H1 (cell line): ENCODE measurements at regions not wholly inside any gene's neighbourhood (a gene's known extent, or its start where the extent isn't known, plus 50 kb on each side); places are given as distances from the start of the nearest gene placed in this dataset.

Experiments used
- CTCF ChIA-PET: fragments of 300-600 bp; sonication (Branson Sonifier 250); formaldehyde crosslinking; loops from one replicate; lab custom pipeline; 2021; ENCODE audit not compliant: partially characterized antibody; lab: Charles Lee
- POLR2A ChIA-PET: fragments of 300-600 bp; sonication (Branson Sonifier 250); formaldehyde crosslinking; loops from one replicate; lab custom pipeline; 2021; ENCODE audit warnings: inconsistent platforms; ENCODE audit not compliant: partially characterized antibody; lab: Charles Lee
- DNase-seq, 2 experiments: peaks; one replicate each; pipeline versions ENCODE4 v3.0.0 to v3.0.0-alpha.2; 2010 to 2022; ENCODE audit warnings: low spot score in 2 of 2, low read depth in 1 of 2, mixed read lengths in 1 of 2
- FAIRE-seq: peaks from 2 replicates; lab custom pipeline; 2011; peaks lifted over from hg19 to GRCh38; lab: Jason Lieb, UNC
- H2AFZ ChIP-seq: 2 replicates; pipeline ENCODE4 v1.8.1; 2012; ENCODE audit warnings: low read length, inconsistent platforms
- H2AK5ac ChIP-seq: 2 replicates; pipeline ENCODE4 v1.6.1; 2013; ENCODE audit warnings: low read depth, low read length
- H2BK120ac ChIP-seq: replicated peaks from 2 replicates; pipeline ENCODE3; 2013; ENCODE audit warnings: low read depth, low read length, inconsistent platforms
- H2BK12ac ChIP-seq: 2 replicates; pipeline ENCODE4 v1.6.1; 2013; ENCODE audit warnings: low read depth, low read length
- H2BK15ac ChIP-seq: 2 replicates; pipeline ENCODE4 v1.6.1; 2013; ENCODE audit warnings: low read length
- H2BK20ac ChIP-seq: 2 replicates; pipeline ENCODE4 v1.6.1; 2013; ENCODE audit warnings: low read length
- H2BK5ac ChIP-seq: 2 replicates; pipeline ENCODE4 v1.6.1; 2013; ENCODE audit warnings: low read depth, low read length
- H3K14ac ChIP-seq: 2 replicates; pipeline ENCODE4 v1.6.1; 2013; ENCODE audit warnings: inconsistent platforms; ENCODE audit not compliant: insufficient read length
- H3K18ac ChIP-seq: 2 replicates; pipeline ENCODE4 v1.6.1; 2013; ENCODE audit warnings: low read length; ENCODE audit errors: extremely low read depth
- H3K23ac ChIP-seq: 2 replicates; pipeline ENCODE4 v1.6.1; 2013; ENCODE audit warnings: inconsistent platforms; ENCODE audit not compliant: insufficient read length
- H3K23me2 ChIP-seq: 2 replicates; pipeline ENCODE4 v1.6.1; 2013; ENCODE audit warnings: low read depth, low read length
- H3K27ac ChIP-seq: 2 replicates; pipeline ENCODE4 v1.6.1; 2011; ENCODE audit warnings: low read depth, low read length, inconsistent platforms
- H3K27me3 ChIP-seq, 4 experiments: replicated peaks in 1 of 4; 1 replicate in 1 of 4; 2 replicates in 3 of 4; pipeline versions ENCODE4 v1.6.1 to v1.8.1; 2011 to 2013; ENCODE audit warnings: low read length in 3 of 4, mild to moderate bottlenecking in 3 of 4, inconsistent platforms in 2 of 4, mixed read lengths in 2 of 4, moderate library complexity in 1 of 4; ENCODE audit not compliant: control insufficient read depth in 3 of 4, insufficient read depth in 3 of 4; ENCODE audit errors: extremely low read depth in 1 of 4
- H3K36me3 ChIP-seq, 4 experiments: 2 replicates each; pipeline versions ENCODE4 v1.6.1 to v1.8.1; 2011 to 2013; ENCODE audit warnings: mild to moderate bottlenecking in 4 of 4, low read length in 3 of 4, moderate library complexity in 2 of 4, control low read depth in 1 of 4, inconsistent platforms in 1 of 4; ENCODE audit not compliant: insufficient read depth in 4 of 4, control insufficient read depth in 2 of 4
- H3K4ac ChIP-seq: replicated peaks from 2 replicates; pipeline ENCODE3; 2013; ENCODE audit warnings: low read length, low read depth, mixed read lengths, inconsistent platforms; ENCODE audit not compliant: insufficient read length
- H3K4me1 ChIP-seq, 4 experiments: replicated peaks in 1 of 4; 1 replicate in 1 of 4; 2 replicates in 3 of 4; pipeline versions ENCODE4 v1.6.1 to v1.8.1; 2011 to 2013; ENCODE audit warnings: low read length in 3 of 4, inconsistent platforms in 2 of 4, mixed read lengths in 1 of 4; ENCODE audit not compliant: insufficient read depth in 4 of 4, control insufficient read depth in 3 of 4
- H3K4me2 ChIP-seq, 2 experiments: 2 replicates each; pipeline versions ENCODE4 v1.6.1 to v1.8.1; 2011 to 2013; ENCODE audit warnings: low read depth in 2 of 2, low read length in 2 of 2, control low read depth in 1 of 2, inconsistent platforms in 1 of 2, mild to moderate bottlenecking in 1 of 2; ENCODE audit not compliant: insufficient read depth in 1 of 2
- H3K4me3 ChIP-seq, 4 experiments: fragments of 200-600, 300-600 bp in 1 of 4; sonication (generic), shearing (Covaris generic), sonication (Bioruptor Twin) in 1 of 4; 2 replicates each; pipeline versions ENCODE4 v1.5.1 to v1.8.1; 2011 to 2016; ENCODE audit warnings: low read length in 4 of 4, low read depth in 3 of 4, control low read depth in 2 of 4, inconsistent platforms in 2 of 4, mild to moderate bottlenecking in 2 of 4, mixed read lengths in 1 of 4, moderate library complexity in 1 of 4; ENCODE audit not compliant: insufficient read depth in 2 of 4; ENCODE audit errors: extremely low read depth in 1 of 4
- H3K56ac ChIP-seq: replicated peaks from 2 replicates; pipeline ENCODE3; 2013; ENCODE audit warnings: low read depth, mild to moderate bottlenecking, mixed read lengths, low read length, inconsistent platforms; ENCODE audit not compliant: insufficient read length
- H3K79me1 ChIP-seq: 2 replicates; pipeline ENCODE4 v1.6.1; 2013; ENCODE audit warnings: low read depth, low read length, control low read depth
- H3K79me2 ChIP-seq, 2 experiments: 2 replicates each; pipeline versions ENCODE4 v1.6.1 to v1.8.1; 2012 to 2013; ENCODE audit warnings: low read length in 2 of 2, mild to moderate bottlenecking in 2 of 2, inconsistent platforms in 1 of 2; ENCODE audit not compliant: insufficient read depth in 2 of 2, control insufficient read depth in 1 of 2
- H3K9ac ChIP-seq, 4 experiments: replicated peaks in 1 of 4; 1 replicate in 1 of 4; 2 replicates in 3 of 4; pipeline versions ENCODE4 v1.6.1 to v1.8.1; 2011 to 2013; ENCODE audit warnings: low read depth in 3 of 4, low read length in 3 of 4, control low read depth in 2 of 4, mild to moderate bottlenecking in 2 of 4, moderate library complexity in 2 of 4, inconsistent platforms in 1 of 4; ENCODE audit errors: extremely low read depth in 1 of 4
- H3K9me3 ChIP-seq, 2 experiments: 2 replicates each; pipeline versions ENCODE4 v1.6.1 to v1.8.1; 2012 to 2013; ENCODE audit warnings: mild to moderate bottlenecking in 2 of 2, moderate library complexity in 2 of 2, control low read depth in 1 of 2, inconsistent platforms in 1 of 2, low read depth in 1 of 2, low read length in 1 of 2, mixed read lengths in 1 of 2; ENCODE audit not compliant: insufficient read depth in 2 of 2
- H4K20me1 ChIP-seq, 2 experiments: replicated peaks in 1 of 2; 2 replicates each; pipeline versions ENCODE3 to v1.8.1; 2011 to 2013; ENCODE audit warnings: inconsistent platforms in 2 of 2, low read length in 2 of 2, mild to moderate bottlenecking in 1 of 2; ENCODE audit not compliant: insufficient read depth in 2 of 2, control insufficient read depth in 1 of 2
- H4K5ac ChIP-seq: 2 replicates; pipeline ENCODE4 v1.6.1; 2013; ENCODE audit warnings: low read length, low read depth, mixed read lengths, inconsistent platforms; ENCODE audit not compliant: insufficient read length
- H4K8ac ChIP-seq: 2 replicates; pipeline ENCODE4 v1.8.0; 2013; ENCODE audit warnings: mild to moderate bottlenecking, moderate library complexity, low read length, inconsistent platforms; ENCODE audit not compliant: insufficient read depth; ENCODE audit errors: extremely low read depth
- H4K91ac ChIP-seq: replicated peaks from 2 replicates; pipeline ENCODE3; 2013; ENCODE audit warnings: low read length, mixed read lengths, inconsistent platforms; ENCODE audit not compliant: insufficient read length
- ATF2 ChIP-seq: IDR thresholded peaks from 2 replicates; pipeline ENCODE4 v1.6.1; 2012; ENCODE audit warnings: low read length, inconsistent platforms
- BACH1 ChIP-seq: IDR thresholded peaks from 2 replicates; pipeline ENCODE4 v1.6.1; 2012; ENCODE audit warnings: low read length, improper control_type of control experiment
- CHD1 ChIP-seq: IDR thresholded peaks from 2 replicates; pipeline ENCODE4 v1.6.1; 2012; ENCODE audit warnings: low read depth, low read length, improper control_type of control experiment
- CTCF ChIP-seq, 3 experiments: IDR thresholded peaks; 1 replicate in 2 of 3; 2 replicates in 1 of 3; pipeline versions ENCODE4 v1.5.1 to v1.6.1; 2011; ENCODE audit warnings: low read length in 3 of 3, mild to moderate bottlenecking in 3 of 3, inconsistent platforms in 2 of 3, low read depth in 1 of 3, moderate library complexity in 1 of 3; ENCODE audit not compliant: insufficient read depth in 1 of 3; ENCODE audit errors: control extremely low read depth in 1 of 3
- EP300 ChIP-seq, 2 experiments: IDR thresholded peaks; 1 replicate in 1 of 2; 2 replicates in 1 of 2; pipeline ENCODE4 v1.6.1; 2011 to 2012; ENCODE audit warnings: low read depth in 2 of 2, low read length in 2 of 2, mild to moderate bottlenecking in 2 of 2, borderline replicate concordance in 1 of 2, inconsistent platforms in 1 of 2, moderate library complexity in 1 of 2
- KDM5A ChIP-seq: fragments of 200-600 bp; IDR thresholded peaks from 2 replicates; pipeline ENCODE4 v1.7.1; 2012; ENCODE audit warnings: mild to moderate bottlenecking, low read length, inconsistent platforms, mixed read lengths
- RXRA ChIP-seq: IDR thresholded peaks from 2 replicates; pipeline ENCODE4 v1.6.1; 2011; ENCODE audit warnings: low read depth, mild to moderate bottlenecking, low read length, moderate library complexity; ENCODE audit not compliant: insufficient read depth
- TAF1 ChIP-seq: IDR thresholded peaks from 2 replicates; pipeline ENCODE4 v1.6.1; 2011; ENCODE audit warnings: mild to moderate bottlenecking, low read depth, low read length
- TEAD4 ChIP-seq: IDR thresholded peaks from 2 replicates; pipeline ENCODE4 v1.6.1; 2012; ENCODE audit warnings: low read depth, low read length, inconsistent platforms, mixed read lengths
- WGBS, 2 experiments: shearing (Covaris generic) in 1 of 2; methylation state at CpG; one replicate each; pipeline versions ENCODE4 v1.1.6 to v1.1.7; 2013 to 2015; ENCODE audit warnings: low lambda C conversion rate in 2 of 2, mixed read lengths in 2 of 2, inconsistent platforms in 1 of 2, low coverage in 1 of 2, missing lambda C conversion rate in 1 of 2; ENCODE audit not compliant: insufficient replicate concordance in 2 of 2, insufficient coverage in 1 of 2, insufficient read length in 1 of 2; ENCODE audit errors: extremely low coverage in 1 of 2, missing lambda C conversion rate in 1 of 2; 5-methylcytosine and 5-hydroxymethylcytosine counted together

- H3K23me2 ChIP-seq: no peaks in the 10 kb centered on the region
- no peak for DNase-seq
- H3K14ac ChIP-seq: no peak overlapping the region
- no peaks in the 10 kb centered on the region for H3K79me2 ChIP-seq
- ChIA-PET CTCF (no interaction called here), POLR2A (no interaction called here)
- no peak overlapping the region for H4K8ac ChIP-seq
- no peaks in the 10 kb centered on the region for H3K27me3 ChIP-seq
- no peak overlapping the region for H2BK12ac ChIP-seq
- H3K4me1 ChIP-seq: no peaks in the 10 kb centered on the region
- H2BK20ac ChIP-seq: no peak overlapping the region
- H3K4me3 ChIP-seq: no peak overlapping the region
- no peak overlapping the region for H2AK5ac ChIP-seq
- no peak overlapping the region for H3K4me2 ChIP-seq
- no peak overlapping the region for H3K18ac ChIP-seq
- WGBS, 2 experiments: 94% methylated on average over 2 of the region's 2 CpGs; no CpG with 5 or more reads in 1 of the 2 experiments
- H4K5ac ChIP-seq: no peak overlapping the region
- TF ChIP-seq KDM5A (no peak), RXRA (no peak), ATF2 (no peak), BACH1 (no peak), CHD1 (no peak), TEAD4 (no peak), CTCF (IDR thresholded peaks at IDR 0.05; ENCODE audit: control extremely low read depth in 1 of 3, insufficient read depth in 1 of 3, low read depth in 1 of 3, low read length in 3 of 3) (no peak), EP300 (IDR thresholded peaks at IDR 0.05; ENCODE audit: borderline replicate concordance in 1 of 2, low read depth in 2 of 2, low read length in 2 of 2) (no peak), TAF1 (no peak)
- no peaks in the 10 kb centered on the region for H4K20me1 ChIP-seq
- no peaks in the 10 kb centered on the region for H3K36me3 ChIP-seq
- H2BK5ac ChIP-seq: no peak overlapping the region
- H3K9me3 ChIP-seq: no peaks in the 10 kb centered on the region
- no peak overlapping the region for H4K91ac ChIP-seq
- H3K27ac ChIP-seq: no peak overlapping the region
- H2AFZ ChIP-seq: no peak overlapping the region
- FAIRE-seq: no peak
- H3K9ac ChIP-seq: no peak overlapping the region
- H2BK120ac ChIP-seq: no peak overlapping the region
- H3K4ac ChIP-seq: no peak overlapping the region
- H3K56ac ChIP-seq: no peak overlapping the region
- no peak overlapping the region for H3K23ac ChIP-seq
- no peak overlapping the region for H2BK15ac ChIP-seq
- no peaks in the 10 kb centered on the region for H3K79me1 ChIP-seq
These were observed 271.7 kb upstream of the EDNRB start for GRCh38 chr13:78190296-78190695.
